Panc1 (cell line): ENCODE measurements at regions not wholly inside any gene's neighbourhood (a gene's known extent, or its start where the extent isn't known, plus 50 kb on each side); places are given as distances from the start of the nearest gene placed in this dataset.

Experiments
- ATAC-seq: fragments of 200-7000 bp; cut with Tn5 transposase; 2 replicates; pipeline ENCODE4 v1.9.1; 2020; ENCODE audit warnings: mild to moderate bottlenecking, moderate library complexity
- BruUV-seq: library from RNA; stranded (reverse); fragments of 400-500 nt; replicated peaks from 2 replicates; lab custom pipeline; 2021; lab: Mats Ljungman, UMichigan
- CTCF ChIA-PET: fragments of 300-600 bp; sonication (Branson Sonifier 250); formaldehyde crosslinking; loops from one replicate; lab custom pipeline; 2022; ENCODE audit warnings: antibody characterized with exemption; lab: Charles Lee
- POLR2A ChIA-PET: fragments of 300-600 bp; sonication (Branson Sonifier 250); formaldehyde crosslinking; loops from one replicate; lab custom pipeline; 2022; ENCODE audit warnings: antibody characterized with exemption; lab: Charles Lee
- DNase-seq: peaks from one replicate; pipeline ENCODE4 v3.0.0-alpha.2; 2010; ENCODE audit warnings: low read depth, low spot score
- H3K27ac ChIP-seq: 2 replicates; pipeline ENCODE4 v1.5.1; 2011; ENCODE audit warnings: mild to moderate bottlenecking, low read length, inconsistent platforms
- H3K27me3 ChIP-seq: fragments of 200-500 bp; sonication (Bioruptor generic); 2 replicates; pipeline ENCODE4 v1.6.0; 2014; ENCODE audit warnings: low read length, inconsistent platforms; ENCODE audit not compliant: control insufficient read depth, insufficient read depth
- H3K36me3 ChIP-seq: fragments of 200-500 bp; sonication (Bioruptor generic); 2 replicates; pipeline ENCODE4 v1.5.1; 2014; ENCODE audit warnings: inconsistent platforms, mild to moderate bottlenecking, low read length, moderate library complexity; ENCODE audit not compliant: control insufficient read depth, insufficient read depth
- H3K4me1 ChIP-seq: 2 replicates; pipeline ENCODE4 v1.5.1; 2011; ENCODE audit warnings: inconsistent platforms, mild to moderate bottlenecking, low read length, moderate library complexity; ENCODE audit not compliant: control insufficient read depth, insufficient read depth
- H3K4me3 ChIP-seq, 2 experiments: 2 replicates each; pipeline ENCODE4 v1.5.1; 2011 to 2012; ENCODE audit warnings: low read depth in 2 of 2, low read length in 2 of 2, mild to moderate bottlenecking in 2 of 2, inconsistent platforms in 1 of 2, moderate library complexity in 1 of 2
- H3K9me3 ChIP-seq: fragments of 200-500 bp; sonication (Bioruptor generic); 2 replicates; pipeline ENCODE4 v1.5.1; 2014; ENCODE audit warnings: low read depth, mild to moderate bottlenecking, inconsistent platforms, low read length, moderate library complexity; ENCODE audit not compliant: control insufficient read depth, insufficient read depth
- POLR2AphosphoS5 ChIP-seq: IDR thresholded peaks from 2 replicates; pipeline ENCODE4 v1.6.1; 2012; ENCODE audit warnings: mild to moderate bottlenecking, low read depth, low read length, moderate library complexity
- SIN3A ChIP-seq: IDR thresholded peaks from 2 replicates; pipeline ENCODE4 v1.6.1; 2012; ENCODE audit warnings: low read depth, mild to moderate bottlenecking, low read length, moderate library complexity, borderline replicate concordance; ENCODE audit not compliant: insufficient read depth
- TCF7L2 ChIP-seq: IDR thresholded peaks from 2 replicates; pipeline ENCODE4 v1.6.1; 2011; ENCODE audit warnings: mild to moderate bottlenecking, low read depth, low read length, inconsistent platforms
- in situ Hi-C: cut with HindIII; loops from 2 replicates; pipeline ENCODE4 v1.10.0; 2016; ENCODE audit warnings: low sequenced_read_pairs, low pct_unique_long_range_greater_than_20kb
- intact Hi-C: fragments of 100-400 bp; cut with micrococcal nuclease; formaldehyde crosslinking; loops from one replicate; pipeline ENCODE4 v1.10.0; 2022; ENCODE audit not compliant: unreplicated experiment
- TF ChIP-seq, protein P1 (sequence below), 2 experiments: IDR thresholded peaks; 2 replicates each; pipeline ENCODE4 v1.6.1; 2011 to 2012; ENCODE audit warnings: low read depth in 2 of 2, control low read depth in 1 of 2, low read length in 1 of 2, mild to moderate bottlenecking in 1 of 2, moderate library complexity in 1 of 2; ENCODE audit not compliant: insufficient read depth in 1 of 2
- TF ChIP-seq, protein P2 (sequence below): fragments of 450-650 bp; IDR thresholded peaks from 2 replicates; pipeline ENCODE4 v1.5.1; 2017; ENCODE audit warnings: mild to moderate bottlenecking

DNA sequence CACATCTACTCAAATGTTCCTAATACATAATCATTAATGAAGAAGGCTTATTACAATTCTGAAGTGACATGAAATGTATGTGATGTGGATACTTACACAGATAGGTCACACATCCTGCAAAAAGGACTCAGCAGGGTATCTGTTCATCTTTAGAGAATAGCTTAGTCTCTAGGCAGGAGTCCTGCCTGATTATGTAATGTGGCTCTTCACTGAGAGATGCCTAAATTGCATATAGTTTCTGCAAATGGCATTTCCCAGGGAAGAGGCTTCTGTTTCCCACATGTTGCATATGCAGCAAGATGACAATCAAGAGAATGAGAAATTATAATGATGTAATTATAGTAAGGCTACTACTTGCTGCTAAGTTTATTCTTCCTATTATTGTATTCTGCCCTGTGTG lies 58.8 kb upstream of the SLC36A4 start:
- TF ChIP-seq, protein P1, sequence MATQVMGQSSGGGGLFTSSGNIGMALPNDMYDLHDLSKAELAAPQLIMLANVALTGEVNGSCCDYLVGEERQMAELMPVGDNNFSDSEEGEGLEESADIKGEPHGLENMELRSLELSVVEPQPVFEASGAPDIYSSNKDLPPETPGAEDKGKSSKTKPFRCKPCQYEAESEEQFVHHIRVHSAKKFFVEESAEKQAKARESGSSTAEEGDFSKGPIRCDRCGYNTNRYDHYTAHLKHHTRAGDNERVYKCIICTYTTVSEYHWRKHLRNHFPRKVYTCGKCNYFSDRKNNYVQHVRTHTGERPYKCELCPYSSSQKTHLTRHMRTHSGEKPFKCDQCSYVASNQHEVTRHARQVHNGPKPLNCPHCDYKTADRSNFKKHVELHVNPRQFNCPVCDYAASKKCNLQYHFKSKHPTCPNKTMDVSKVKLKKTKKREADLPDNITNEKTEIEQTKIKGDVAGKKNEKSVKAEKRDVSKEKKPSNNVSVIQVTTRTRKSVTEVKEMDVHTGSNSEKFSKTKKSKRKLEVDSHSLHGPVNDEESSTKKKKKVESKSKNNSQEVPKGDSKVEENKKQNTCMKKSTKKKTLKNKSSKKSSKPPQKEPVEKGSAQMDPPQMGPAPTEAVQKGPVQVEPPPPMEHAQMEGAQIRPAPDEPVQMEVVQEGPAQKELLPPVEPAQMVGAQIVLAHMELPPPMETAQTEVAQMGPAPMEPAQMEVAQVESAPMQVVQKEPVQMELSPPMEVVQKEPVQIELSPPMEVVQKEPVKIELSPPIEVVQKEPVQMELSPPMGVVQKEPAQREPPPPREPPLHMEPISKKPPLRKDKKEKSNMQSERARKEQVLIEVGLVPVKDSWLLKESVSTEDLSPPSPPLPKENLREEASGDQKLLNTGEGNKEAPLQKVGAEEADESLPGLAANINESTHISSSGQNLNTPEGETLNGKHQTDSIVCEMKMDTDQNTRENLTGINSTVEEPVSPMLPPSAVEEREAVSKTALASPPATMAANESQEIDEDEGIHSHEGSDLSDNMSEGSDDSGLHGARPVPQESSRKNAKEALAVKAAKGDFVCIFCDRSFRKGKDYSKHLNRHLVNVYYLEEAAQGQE (IDR thresholded peaks at IDR 0.05; ENCODE audit: insufficient read depth in 1 of 2, low read depth in 2 of 2, low read length in 1 of 2) = no peak
- no peak for TF ChIP-seq SIN3A
- TF ChIP-seq, protein P2, sequence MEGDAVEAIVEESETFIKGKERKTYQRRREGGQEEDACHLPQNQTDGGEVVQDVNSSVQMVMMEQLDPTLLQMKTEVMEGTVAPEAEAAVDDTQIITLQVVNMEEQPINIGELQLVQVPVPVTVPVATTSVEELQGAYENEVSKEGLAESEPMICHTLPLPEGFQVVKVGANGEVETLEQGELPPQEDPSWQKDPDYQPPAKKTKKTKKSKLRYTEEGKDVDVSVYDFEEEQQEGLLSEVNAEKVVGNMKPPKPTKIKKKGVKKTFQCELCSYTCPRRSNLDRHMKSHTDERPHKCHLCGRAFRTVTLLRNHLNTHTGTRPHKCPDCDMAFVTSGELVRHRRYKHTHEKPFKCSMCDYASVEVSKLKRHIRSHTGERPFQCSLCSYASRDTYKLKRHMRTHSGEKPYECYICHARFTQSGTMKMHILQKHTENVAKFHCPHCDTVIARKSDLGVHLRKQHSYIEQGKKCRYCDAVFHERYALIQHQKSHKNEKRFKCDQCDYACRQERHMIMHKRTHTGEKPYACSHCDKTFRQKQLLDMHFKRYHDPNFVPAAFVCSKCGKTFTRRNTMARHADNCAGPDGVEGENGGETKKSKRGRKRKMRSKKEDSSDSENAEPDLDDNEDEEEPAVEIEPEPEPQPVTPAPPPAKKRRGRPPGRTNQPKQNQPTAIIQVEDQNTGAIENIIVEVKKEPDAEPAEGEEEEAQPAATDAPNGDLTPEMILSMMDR = no peak
- TF ChIP-seq TCF7L2 = no peak
- ATAC-seq = no peak
- DNase-seq = no peak
- BruUV-seq = no TSS peak
- no peaks in the 10 kb centered on the region; the same call in 1 of the 2 replicates for H3K27me3 ChIP-seq
- POLR2A ChIA-PET = no interaction called here
- no peaks in the 10 kb centered on the region for H3K36me3 ChIP-seq
- in situ Hi-C loops = no loop called here
- intact Hi-C loops = no loop called here
- H3K4me3 ChIP-seq = no peak overlapping the region
- H3K9me3 ChIP-seq = peaks cover 8% of the 10 kb centered on the region; the same call in 1 of the 2 replicates
- CTCF ChIA-PET = no interaction called here
- no peaks in the 10 kb centered on the region for H3K4me1 ChIP-seq
- H3K27ac ChIP-seq = no peak overlapping the region

DNA sequence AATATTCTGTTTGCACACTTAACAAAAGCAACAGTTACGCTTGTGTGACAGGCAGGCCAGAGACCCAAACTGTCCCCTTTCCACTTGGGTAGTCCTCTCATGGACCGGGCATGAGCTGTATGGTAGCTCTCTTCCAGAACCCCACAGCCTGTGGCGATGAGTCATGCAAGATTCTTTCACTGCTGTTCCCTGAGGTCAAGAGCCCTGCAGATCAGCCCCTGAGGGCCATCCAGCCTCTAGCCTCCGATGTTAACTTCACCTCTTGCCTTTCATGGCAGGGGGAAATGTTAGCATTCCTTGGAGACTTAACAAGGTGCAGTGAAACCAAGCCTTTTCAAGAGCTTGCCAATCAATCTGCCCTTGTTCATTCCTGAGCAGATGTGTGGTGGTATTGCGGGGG lies 63.2 kb upstream of the DEUP1 start:
- peaks cover 13% of the 10 kb centered on the region for H3K27me3 ChIP-seq
- no peak for ATAC-seq
- no peaks in the 10 kb centered on the region for H3K4me1 ChIP-seq
- TF ChIP-seq SIN3A (no peak), POLR2AphosphoS5 (no peak)
- TF ChIP-seq, protein P2 = no peak
- TF ChIP-seq, protein P1 (IDR thresholded peaks at IDR 0.05; ENCODE audit: insufficient read depth in 1 of 2, low read depth in 2 of 2, low read length in 1 of 2) = no peak
- no peaks in the 10 kb centered on the region for H3K9me3 ChIP-seq
- in situ Hi-C loops = no loop called here
- ChIA-PET CTCF (no interaction called here), POLR2A (no interaction called here)
- no peak overlapping the region for H3K27ac ChIP-seq
- BruUV-seq = no TSS peak
- intact Hi-C loops = no loop called here
- no peak overlapping the region for H3K4me3 ChIP-seq
- no peaks in the 10 kb centered on the region for H3K36me3 ChIP-seq
- no peak for DNase-seq
